Inferior parietal cortex (tissue), 1 donor: ENCODE measurements at regions not wholly inside any gene's neighbourhood (a gene's known extent, or its start where the extent isn't known, plus 50 kb on each side); places are given as distances from the start of the nearest gene placed in this dataset.
A peak's percentile ranks its signal among the peaks of the same experiment; 100 is the strongest.
"Not testable (repeated sequence)": the region's sequence is repeated elsewhere in the genome, so short reads cannot be mapped to it uniquely, and the experiment has no call there.

Experiments
- DNase-seq: peaks from one replicate; pipeline ENCODE4 v3.0.0-alpha.2; 2016; ENCODE audit errors: extremely low spot score

DNA sequence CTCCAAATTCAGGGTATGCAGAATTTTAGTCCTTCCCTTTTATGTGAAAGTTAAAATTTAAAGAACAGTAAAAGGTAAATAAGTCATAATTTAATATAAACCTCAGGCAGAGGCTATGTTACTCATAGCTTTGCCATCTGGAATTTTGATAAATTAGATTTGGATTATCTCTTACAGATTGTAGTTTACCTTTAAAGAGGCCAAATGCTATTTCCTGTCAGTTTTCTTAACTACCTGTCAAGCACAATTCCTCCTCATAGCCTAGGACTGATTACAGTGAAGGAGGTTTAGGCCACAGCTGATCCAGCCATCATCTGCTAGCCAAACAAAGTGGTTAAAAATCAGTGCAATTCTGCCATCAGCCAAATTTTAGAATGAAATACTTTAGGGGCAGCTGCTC is 128.1 kb downstream of the MFAP3L start:
- DNase-seq = no peak

DNA sequence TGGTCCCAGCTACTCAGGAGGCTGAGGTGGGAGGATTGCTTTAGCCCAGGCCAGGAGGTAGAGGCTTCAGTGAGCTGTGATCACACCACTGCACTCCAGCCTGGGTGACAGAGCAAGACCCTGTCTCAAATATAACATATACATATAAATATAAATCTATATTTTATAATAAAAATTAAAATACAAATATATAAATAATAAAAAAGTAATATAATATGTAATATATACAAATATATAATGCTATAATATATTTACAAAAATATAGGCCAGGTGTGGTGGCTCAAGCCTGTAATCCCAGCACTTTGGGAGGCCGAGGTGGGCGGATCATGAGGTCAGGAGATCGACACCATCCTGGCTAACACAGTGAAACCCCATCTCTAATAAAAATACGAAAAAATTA is 131.4 kb downstream of the MFAP3L start:
- not testable (repeated sequence) for DNase-seq

DNA sequence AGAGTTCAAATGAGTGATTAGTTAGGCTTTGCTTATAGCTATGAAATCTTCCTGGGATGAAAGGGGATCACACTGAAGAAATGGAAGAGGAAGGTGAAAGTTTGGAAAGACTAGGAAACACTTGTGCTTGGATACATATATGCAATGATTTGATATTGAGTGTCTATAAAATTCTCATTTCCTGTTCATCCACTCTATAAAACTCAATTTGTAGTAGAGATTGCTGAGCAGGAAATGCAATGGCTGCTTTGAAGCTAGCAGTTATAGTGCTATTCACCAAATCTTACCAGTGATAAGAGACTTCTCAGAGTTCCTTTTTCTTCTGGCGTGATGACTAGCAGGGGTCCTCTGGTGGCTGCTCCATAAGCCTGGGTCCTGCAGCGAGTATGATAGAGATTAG is 128.1 kb upstream of the HPF1 start:
- no peak for DNase-seq

DNA sequence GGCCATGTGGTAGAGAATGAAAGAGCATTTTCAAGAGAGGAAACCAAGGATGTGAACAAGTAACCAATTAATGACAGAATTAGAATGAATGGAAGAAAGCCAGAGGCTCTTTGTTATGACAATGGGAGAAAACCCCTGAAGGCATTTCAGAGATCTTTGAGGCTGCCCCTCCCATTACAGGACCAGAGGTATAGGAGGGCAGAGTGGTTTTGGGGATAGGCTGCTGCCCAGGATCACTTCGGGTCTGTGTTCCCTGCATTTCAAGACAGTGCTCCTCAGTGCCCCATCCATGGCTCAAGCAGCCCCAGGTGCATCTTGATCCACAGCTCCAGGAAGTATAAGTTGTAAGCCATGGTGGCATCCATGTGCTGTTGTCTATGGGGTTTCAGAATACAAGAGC is 124.0 kb upstream of the HPF1 start:
- no peak for DNase-seq

DNA sequence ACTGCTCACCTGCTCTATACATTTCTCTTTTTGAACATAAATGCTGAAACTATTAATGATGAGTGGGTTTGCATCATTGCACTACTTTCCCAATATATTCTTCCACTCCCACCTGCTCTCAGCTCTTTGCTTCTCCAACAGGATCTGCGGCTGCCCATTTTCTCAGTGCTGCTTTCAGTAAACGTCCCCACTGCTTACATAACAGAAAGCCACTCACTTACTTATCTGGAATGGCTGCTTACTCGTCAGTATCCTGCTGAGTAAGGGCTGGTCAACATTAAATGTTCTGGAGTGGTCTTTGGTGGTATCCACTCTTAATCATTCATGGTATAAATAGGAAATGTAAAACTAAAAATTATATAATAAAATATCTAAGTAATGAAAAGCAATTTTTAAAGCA is 112.8 kb upstream of the HPF1 start:
- DNase-seq = peak; percentile 9

DNA sequence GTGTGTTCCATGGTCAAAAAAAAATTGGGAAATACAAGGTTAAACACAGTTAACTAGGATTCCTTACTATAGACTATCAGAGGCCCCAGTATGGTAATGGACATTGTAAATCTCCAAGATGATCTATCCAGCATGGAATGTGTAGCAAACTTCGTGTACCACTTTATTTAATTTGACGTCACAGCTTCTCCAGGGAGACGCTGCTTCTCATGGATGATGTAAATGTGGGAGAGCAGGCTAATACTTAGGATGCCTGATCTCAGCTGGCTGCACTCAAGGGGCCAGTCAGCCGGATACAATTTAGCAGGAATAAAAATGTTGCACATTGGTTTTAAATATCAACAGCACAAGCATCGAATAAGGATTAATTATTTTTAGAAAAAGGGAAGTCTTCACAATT is 111.7 kb upstream of the HPF1 start:
- DNase-seq = no peak

DNA sequence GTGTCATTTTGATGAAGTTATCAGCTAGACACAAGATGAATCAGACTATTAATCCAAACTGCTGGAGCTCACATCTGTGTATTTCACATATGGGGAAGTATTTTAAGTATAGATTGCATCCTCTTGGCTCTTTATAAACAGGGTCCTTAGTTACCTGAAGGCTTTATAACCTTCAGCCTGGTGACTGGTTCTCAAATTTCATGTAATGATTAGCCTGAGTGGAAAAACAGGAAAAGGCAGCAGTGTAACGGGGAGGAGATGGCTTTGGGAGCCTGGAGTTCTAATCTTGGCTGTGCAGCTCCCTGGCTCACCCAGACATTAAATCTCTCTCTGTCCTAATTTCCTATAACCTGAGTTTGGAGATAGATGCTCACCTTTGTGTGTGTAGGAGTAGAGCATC is 103.8 kb upstream of the HPF1 start:
- DNase-seq = no peak

DNA sequence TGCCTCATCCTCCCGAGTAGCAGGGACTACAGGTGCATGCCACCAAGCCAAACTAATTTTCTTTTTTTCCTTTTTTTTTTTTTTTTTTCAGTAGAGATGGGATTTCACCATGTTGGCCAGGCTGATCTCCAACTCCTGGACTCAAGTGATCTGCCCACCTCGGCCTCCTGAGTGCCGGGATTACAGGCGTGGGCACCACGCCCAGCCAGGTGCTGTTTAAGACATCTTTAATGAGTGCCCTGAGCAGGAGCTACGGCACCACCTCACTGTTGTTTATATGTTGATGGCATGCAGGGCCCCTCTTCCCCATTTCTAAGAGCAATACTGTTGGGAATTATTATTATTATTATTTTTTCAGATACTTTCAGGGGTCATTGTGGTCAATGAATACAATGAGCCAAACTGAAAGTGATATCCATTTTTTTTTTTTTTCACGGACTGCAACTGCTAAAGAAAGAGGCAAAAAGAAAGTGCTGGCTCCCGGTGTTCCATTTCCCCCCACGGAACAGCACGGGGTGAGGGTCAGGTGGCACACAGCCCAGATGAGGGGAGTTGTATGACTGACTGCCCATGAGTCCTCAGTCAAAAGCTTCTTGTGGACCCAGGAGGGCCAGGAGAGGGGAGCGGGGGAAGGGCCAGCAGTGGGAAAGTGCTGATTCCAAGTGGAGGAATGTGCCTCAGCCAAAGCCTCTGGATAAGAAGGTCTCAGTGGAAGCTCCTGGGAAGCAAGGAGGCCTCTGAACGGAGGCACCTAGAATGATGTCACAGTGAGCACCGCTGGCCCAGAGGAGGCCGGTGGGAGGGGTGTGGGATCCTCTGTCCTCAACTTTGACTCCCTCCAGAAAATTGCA is 101.8 kb upstream of the HPF1 start:
- no peak for DNase-seq

DNA sequence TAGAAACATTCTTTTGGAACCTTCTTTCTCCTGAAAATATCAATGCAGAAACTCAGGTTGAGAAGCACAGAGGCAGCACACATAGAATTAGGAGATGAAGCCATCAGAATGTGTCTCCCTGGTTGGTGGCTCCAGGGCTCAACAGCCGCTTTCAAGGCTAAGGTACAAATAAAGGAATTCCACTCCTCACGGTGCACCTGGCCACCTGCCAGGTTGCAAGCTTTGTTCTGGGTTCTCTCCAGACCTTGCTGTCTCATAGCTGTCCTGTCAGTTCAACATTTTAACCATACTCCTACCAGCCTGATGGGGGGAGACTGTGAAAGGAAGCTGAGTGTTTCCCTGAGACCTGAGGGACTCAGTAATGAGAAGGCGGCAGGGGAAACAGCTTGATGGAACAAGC is 96.3 kb upstream of the HPF1 start:
- DNase-seq = no peak

DNA sequence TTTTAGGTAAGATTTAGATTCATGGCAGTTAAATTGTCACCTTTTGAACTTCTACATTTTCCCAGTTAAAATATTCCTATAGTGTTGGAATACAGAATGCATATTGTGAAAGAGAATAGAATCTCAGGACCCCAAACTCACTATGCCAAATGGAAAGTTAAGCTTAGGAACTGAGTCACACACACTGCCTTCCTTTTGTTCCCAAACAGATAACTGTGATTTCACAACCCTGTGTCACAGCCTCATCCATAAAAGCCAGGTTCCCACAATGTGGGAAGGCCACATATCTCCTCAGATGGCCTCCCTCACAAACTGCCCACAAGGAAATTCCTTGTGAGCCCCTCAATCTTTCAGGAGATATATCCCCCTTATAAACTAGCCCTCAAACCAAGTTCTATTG is 94.7 kb upstream of the HPF1 start:
- no peak for DNase-seq

DNA sequence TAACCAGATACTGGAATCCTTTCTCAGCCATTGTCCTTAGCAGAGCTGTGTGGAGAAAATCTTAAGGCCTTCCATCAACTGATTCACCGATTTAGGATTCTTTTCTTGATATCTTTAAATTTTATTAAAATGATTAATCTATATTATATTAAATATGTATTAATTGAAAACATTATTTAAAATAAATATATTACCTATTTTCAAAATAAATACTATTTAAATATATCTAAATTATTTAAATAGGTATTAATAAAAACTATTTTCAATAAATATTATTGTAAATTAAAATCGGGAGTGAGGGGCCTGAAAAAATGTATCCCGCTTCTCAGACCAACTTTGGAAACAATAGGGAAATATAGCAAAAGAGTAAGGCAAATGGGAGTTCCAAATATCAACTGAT is 94.0 kb upstream of the HPF1 start:
- DNase-seq = no peak

DNA sequence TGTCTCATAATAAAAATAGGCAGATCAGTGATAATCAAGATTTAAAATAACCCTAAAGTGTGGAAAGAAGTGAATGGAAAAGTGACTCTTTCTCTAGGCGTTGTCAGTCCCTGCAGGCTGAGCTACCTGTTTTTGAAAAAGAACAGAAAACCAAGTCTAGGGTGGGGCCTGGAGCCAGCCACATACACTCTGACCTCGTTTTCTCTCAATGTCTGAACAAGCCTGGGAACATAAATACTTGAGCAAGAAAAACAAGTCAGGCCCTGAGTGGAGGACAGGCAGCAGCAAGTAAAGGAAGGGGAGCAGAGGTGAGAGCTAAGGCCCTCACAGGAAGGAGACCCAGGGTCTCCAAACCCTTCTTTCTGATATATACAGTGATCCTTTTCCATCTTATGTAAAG is 91.7 kb upstream of the HPF1 start:
- no peak for DNase-seq

DNA sequence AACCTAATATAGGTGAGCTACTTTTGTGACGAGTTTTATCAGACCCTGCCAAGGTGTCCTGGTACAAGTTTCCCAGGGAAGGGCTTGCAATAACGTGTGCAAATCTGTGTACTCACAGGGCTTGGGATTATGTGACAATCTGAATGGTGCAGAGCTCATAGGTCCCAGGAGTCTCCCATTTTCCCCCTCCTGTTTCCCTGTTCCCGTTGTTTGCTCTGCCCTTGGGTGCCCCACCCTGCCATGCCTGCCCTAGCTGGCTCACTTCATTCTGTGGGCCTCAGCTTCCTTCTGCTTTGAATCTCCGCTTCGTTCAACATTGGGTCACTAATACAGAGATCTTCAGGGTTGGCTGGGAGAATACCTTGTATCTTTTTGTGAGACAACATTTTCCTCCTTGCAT is 90.3 kb upstream of the HPF1 start:
- DNase-seq = no peak

DNA sequence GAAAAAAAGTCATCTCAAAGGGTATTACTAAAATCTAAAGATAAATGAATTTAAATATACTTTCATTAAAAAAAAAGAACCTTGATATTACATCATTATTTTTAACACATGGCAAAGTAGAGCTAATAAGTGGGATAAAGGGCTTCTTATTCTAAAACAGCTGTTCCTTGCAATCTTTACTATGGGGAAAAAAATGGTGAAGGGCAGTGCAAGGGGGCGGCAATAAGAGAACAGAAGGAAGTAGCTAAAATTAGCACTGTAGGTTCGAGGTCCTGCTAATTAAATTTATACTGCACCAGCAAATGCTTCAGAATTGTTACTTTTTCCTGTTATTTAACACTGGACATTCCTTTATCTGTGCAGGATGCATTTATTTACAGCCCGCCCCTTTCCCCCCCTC is 89.4 kb upstream of the HPF1 start:
- DNase-seq = no peak

DNA sequence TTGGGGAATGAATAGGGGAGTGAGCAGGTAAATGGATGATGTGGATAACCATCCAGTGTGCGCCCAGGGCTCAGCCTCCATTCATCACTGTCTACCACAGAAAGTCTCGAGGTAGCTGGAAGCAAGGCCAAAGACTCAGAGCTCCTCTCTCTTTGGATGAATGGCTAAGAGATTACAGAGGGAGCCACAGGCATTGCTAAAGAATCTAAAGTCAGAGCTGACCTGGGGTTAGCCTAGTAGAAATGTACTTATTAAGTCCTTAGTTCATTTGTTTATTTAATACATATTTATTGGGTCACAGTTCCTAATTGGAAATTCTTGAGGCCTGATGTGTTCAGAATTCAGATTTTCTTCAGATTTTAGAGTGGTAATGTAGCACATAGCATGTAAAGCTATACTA is 88.7 kb upstream of the HPF1 start:
- no peak for DNase-seq

DNA sequence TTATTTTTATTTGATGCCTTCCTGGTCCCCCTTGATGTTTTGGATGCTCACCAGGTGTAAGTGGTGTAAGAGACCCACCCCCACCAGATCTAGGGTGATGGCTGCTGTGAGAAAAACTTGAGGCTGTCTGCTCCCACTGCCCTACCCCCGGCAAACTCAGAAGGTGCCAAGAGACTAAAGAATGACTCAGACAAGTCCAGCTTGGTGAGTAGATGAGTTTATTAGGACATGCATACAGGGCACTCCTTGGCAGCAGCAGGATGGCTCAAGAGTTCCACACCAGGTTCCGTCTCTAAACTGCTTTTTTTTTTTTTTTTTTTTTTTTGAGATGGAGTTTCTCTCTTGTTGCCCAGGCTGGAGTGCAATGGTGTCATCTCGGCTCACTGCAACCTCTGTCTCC is 84.0 kb upstream of the HPF1 start:
- DNase-seq = no peak

DNA sequence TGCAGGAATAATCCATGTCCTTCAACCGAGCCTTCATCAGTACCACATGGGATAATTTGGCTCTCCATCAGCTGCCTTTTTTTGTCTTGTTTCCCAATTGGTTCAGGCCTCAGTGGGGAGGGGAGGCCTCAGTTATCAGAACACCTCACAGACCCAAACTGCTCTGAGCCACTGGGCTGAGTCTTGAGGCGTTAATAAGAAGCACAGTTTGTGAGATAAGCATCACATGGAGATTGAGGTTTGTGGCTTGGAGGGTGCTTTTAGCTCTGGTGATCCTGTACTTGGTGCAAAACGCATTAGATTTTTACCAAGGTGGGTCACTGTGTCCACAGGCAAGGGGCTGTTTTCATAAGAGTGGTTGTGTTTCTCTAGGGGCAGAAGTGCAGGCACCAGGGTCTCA is 82.8 kb upstream of the HPF1 start:
- DNase-seq = no peak

DNA sequence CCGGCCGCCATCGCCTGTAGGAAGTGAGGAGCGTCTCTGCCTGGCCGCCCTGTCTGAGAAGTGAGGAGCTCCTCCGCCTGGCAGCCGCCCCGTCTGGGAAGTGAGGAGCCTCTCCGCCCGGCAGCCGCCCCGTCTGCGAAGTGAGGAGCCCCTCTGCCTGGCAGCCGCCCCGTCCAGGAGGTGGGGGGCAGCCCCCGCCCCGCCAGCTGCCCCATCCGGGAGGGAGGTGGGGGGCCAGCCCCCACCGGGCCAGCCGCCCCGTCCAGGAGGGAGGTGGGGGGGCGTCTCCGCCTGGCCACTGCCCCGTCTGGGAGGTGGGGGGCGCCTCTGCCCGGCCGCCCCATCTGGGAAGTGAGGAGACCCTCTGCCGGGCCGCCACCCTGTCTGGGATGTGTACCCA is 70.6 kb upstream of the HPF1 start:
- DNase-seq = not testable (repeated sequence)

DNA sequence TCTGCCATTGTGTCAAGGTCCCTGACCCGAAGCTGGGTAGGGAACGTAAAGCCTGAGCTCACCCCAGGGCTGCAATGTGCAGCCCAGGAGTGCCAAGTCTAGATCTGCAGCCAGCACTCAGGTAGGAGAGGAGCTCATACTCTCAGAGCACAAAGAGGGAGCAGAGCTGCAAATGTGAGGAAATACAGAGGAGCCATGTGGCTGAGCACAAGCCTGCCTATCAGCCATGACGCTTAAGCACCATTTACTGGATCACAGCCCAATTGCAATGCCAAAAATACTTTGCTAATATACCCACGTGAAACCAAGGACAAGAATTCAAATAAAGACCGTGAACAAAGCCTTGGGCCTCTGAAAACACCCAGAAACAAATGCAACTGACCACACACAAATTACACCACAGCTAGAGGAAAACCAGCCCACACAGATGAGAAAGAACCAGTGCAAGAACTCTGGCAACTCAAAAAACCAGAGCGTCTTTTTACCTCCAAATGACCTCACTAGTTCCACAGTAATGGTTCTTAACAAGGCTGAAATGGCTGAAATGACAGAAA is 69.0 kb upstream of the HPF1 start:
- DNase-seq = no peak

DNA sequence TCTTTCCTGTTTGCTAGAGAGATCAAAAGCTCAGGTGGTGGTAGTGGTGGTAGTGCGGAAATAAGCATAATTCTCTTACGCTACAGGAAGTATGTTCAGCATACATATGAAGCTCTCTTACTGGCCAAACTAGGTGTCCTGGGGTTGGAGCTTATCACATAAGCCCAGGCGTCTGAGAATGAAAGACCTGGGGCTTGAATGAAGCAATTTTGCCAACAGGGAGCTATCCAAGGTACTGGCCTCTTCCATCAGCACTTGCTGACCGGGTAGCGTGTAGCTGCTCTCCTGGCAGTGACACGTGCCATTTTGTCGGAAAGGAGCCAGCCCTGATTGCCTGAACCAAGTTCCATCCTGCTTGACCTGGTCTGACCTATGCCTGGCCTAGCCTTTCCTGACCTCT is 65.9 kb upstream of the HPF1 start:
- DNase-seq = no peak

DNA sequence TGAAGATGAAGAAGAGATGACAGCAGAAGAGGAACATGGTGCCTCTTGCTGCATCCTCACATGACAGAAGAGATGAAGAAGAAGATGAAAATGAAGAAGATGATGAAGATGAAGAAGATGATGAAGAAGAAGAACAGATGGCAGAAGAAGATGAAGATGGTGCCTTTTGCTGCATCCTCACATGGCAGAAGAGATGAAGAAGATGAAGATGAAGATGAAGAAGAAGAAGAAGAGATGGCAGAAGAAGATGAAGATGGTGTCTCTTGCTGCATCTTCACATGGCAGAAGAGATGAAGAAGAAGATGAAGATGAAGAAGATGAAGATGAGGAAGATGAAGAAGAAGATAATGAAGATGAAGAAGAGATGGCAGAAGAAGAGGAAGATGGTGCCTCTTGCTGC is 63.7 kb upstream of the HPF1 start:
- DNase-seq = no peak

DNA sequence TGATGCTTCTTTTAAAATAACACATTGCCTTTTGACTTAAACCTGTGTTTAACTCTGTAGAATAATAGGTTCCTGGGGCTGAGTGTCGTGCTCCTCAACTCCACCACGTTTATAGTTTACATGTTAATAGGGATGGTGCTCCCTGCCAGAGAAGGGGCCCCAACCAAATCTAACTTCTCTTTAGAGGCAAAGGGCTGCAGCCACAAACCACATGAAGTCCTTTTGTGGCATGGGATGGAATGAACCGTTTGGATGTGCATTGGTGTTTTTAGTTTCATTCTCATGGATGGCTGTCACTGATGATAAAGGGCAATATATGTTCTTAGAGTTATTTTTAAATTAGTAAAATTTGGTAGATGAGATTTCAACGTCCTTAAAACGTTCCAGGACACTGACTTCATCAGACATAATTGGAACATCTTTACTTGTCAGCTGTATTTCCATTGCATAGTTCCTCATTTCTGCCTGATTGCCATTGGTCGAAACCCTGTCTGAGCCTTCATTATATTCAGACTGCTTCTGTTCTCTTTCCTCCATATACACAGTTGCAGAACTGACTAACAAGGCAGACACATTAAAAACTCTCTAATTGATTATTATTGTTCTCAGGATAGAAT is 60.4 kb upstream of the HPF1 start:
- no peak for DNase-seq

DNA sequence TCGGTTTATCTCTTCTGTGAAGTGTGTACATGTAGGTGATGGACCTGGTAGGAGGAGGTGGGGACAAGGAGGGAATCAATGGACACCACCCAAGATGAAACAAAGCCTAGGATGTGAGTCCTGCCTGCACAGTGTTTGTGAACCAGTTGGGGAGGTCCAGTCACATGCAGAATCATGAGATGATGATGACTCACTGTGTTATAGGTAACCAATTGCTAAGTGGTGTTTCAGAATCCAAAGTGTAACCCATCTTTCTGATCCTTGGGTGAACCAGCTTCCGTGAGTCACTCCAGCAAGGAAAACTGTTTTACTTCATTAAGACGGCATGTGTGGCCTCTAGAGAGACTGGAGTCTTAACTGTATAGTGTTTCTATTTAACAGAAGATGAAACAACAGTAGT is 57.9 kb upstream of the HPF1 start:
- DNase-seq = no peak
